Neural crest cell (in vitro differentiated cells): ENCODE measurements at regions not wholly inside any gene's neighbourhood (a gene's known extent, or its start where the extent isn't known, plus 50 kb on each side); places are given as distances from the start of the nearest gene placed in this dataset.

ENCODE experiments used
- DNase-seq: peaks from one replicate; pipeline ENCODE4 v3.0.0; 2021; ENCODE audit warnings: low read depth, mixed read lengths, low spot score
- H3K27ac Mint-ChIP-seq: one replicate; pipeline ENCODE4 v1.8.0; 2021; ENCODE audit warnings: mild to moderate bottlenecking, mixed read lengths; ENCODE audit not compliant: unreplicated experiment
- H3K27me3 Mint-ChIP-seq: 2 replicates; pipeline ENCODE4 v1.8.0; 2021; ENCODE audit warnings: low read depth, mild to moderate bottlenecking, mixed read lengths
- H3K36me3 Mint-ChIP-seq: 2 replicates; pipeline ENCODE4 v1.8.0; 2021; ENCODE audit warnings: low read depth, mild to moderate bottlenecking, mixed read lengths
- H3K4me1 Mint-ChIP-seq: 2 replicates; pipeline ENCODE4 v1.8.0; 2021; ENCODE audit warnings: mixed read lengths
- H3K4me3 Mint-ChIP-seq: one replicate; pipeline ENCODE4 v1.8.0; 2021; ENCODE audit warnings: mild to moderate bottlenecking, mixed read lengths
- H3K9me3 Mint-ChIP-seq: 2 replicates; pipeline ENCODE4 v1.8.0; 2021; ENCODE audit warnings: mixed read lengths
- TF ChIP-seq, protein P1 (sequence below): fragments of 200-600 bp; sonication (generic); conservative IDR thresholded peaks from 2 replicates; pipeline ENCODE4 v1.5.0; 2021; ENCODE audit warnings: antibody characterized with exemption, mild to moderate bottlenecking

DNA sequence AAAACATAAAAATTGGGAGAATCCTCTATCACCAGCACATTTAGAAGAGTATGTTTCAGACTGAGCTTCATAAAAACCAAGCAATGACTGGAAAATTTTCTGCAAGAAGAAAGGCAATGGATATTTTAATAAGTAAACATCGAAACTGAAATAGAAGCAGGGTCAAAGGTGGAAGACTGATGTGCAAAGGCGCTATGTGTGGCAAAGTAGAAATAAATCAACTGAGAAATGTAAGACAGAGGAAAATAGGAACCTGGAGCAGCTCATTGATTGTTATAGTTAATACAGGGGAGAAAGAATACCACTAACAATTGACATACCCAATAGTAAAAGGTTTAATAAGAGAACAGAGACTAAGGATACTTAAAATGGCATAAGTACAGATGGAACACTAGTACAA, 818.4 kb downstream of the SOCS6 start:
- DNase-seq, result no peak
- no peak overlapping the region for H3K27ac Mint-ChIP-seq
- H3K27me3 Mint-ChIP-seq, result no peaks in the 10 kb centered on the region
- no peaks in the 10 kb centered on the region for H3K36me3 Mint-ChIP-seq
- peaks cover 4% of the 10 kb centered on the region for H3K4me1 Mint-ChIP-seq
- TF ChIP-seq, protein P1, sequence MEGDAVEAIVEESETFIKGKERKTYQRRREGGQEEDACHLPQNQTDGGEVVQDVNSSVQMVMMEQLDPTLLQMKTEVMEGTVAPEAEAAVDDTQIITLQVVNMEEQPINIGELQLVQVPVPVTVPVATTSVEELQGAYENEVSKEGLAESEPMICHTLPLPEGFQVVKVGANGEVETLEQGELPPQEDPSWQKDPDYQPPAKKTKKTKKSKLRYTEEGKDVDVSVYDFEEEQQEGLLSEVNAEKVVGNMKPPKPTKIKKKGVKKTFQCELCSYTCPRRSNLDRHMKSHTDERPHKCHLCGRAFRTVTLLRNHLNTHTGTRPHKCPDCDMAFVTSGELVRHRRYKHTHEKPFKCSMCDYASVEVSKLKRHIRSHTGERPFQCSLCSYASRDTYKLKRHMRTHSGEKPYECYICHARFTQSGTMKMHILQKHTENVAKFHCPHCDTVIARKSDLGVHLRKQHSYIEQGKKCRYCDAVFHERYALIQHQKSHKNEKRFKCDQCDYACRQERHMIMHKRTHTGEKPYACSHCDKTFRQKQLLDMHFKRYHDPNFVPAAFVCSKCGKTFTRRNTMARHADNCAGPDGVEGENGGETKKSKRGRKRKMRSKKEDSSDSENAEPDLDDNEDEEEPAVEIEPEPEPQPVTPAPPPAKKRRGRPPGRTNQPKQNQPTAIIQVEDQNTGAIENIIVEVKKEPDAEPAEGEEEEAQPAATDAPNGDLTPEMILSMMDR, result no peak
- no peaks in the 10 kb centered on the region for H3K9me3 Mint-ChIP-seq
- H3K4me3 Mint-ChIP-seq, result no peak overlapping the region

DNA sequence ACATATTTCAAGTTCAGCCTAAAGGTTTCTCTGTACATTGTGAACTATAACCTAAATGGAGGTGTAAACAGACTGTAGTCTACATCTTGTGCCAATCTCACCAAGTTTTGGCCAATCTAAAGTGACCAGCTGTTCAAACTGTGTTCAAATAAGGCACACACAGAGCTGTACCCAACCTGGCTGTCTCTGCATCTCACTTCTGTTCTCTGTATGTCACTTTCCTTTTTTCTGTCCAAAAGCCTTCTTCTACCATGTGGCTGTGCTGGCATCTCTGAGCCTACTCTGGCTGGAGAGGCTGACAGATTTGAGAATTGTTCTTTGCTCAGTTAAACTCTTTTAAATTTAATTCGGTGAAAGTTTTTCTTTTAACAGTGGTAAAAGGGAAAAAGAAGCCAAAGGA, 817.9 kb downstream of the SOCS6 start:
- Mint-ChIP-seq H3K4me1 (peaks cover 4% of the 10 kb centered on the region), H3K27ac (no peak overlapping the region)

DNA sequence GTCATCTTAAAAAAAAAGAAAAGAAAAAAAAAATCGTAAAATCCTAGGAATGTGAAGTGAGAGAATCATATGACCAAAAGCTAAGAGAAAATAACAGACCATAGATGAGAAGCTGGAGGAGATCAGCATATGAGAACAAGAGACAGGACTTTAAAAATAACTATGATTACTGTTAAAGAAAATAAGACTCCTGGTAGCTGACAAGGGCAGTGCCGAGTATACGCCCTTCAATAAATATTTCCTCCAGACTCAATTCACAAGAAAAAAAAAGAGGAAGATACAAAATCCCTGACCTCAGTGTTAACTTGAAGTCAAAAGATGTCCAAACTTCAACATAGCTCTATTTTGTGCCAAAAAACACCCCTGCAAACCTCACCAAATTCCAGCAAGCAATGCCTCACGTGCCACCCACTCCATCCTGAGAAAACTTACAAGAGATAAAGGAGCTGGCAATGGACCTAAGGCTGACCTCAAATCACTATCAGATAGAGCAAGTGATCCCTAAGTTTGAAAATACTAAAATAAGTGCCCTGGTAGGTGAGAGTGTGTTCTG, 817.2 kb downstream of the SOCS6 start:
- no peaks in the 10 kb centered on the region for H3K36me3 Mint-ChIP-seq
- no peak overlapping the region for H3K4me3 Mint-ChIP-seq
- no peaks in the 10 kb centered on the region for H3K9me3 Mint-ChIP-seq
- no peak for DNase-seq
- peaks cover 4% of the 10 kb centered on the region for H3K4me1 Mint-ChIP-seq
- no peak overlapping the region for H3K27ac Mint-ChIP-seq
- H3K27me3 Mint-ChIP-seq, result no peaks in the 10 kb centered on the region
- TF ChIP-seq, protein P1, result no peak

More for the DNA sequence above, 817.9 kb downstream of the SOCS6 start:
- TF ChIP-seq, protein P1, result no peak
- no peak overlapping the region for H3K4me3 Mint-ChIP-seq
- no peaks in the 10 kb centered on the region for H3K36me3 Mint-ChIP-seq
- DNase-seq, result no peak
- no peaks in the 10 kb centered on the region for H3K27me3 Mint-ChIP-seq
- no peaks in the 10 kb centered on the region for H3K9me3 Mint-ChIP-seq

GRCh38 chr18:71105078-71105819, 816.4 kb downstream of the SOCS6 start:
- DNase-seq, result no peak
- Mint-ChIP-seq H3K9me3 (no peaks in the 10 kb centered on the region), H3K36me3 (no peaks in the 10 kb centered on the region), H3K27me3 (peaks cover 2% of the 10 kb centered on the region), H3K4me3 (no peak overlapping the region), H3K27ac (no peak overlapping the region), H3K4me1 (peaks cover 4% of the 10 kb centered on the region)
- TF ChIP-seq, protein P1, result no peak

DNA sequence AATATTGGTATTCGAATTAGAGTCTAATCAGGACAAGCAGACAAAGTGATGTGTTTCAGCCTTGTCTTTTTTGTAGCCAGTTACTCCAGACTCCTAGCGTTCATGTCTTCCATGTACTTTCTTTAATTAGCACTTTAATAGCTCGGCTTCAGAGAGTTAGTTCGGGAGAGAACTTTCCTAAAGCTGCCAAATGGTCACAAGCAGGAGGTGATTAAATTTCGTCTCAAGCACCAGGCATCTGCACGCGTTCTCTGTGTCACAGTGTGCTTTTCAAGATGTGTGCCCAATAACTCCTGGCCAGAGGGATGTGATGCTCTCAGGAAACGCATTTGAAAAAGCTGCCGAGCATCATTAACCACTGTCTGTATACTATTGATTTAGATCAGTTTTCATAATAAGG, 790.8 kb downstream of the SOCS6 start:
- no peak for DNase-seq
- Mint-ChIP-seq H3K9me3 (no peaks in the 10 kb centered on the region), H3K4me1 (no peaks in the 10 kb centered on the region), H3K4me3 (no peak overlapping the region), H3K36me3 (no peaks in the 10 kb centered on the region), H3K27me3 (peaks cover 65% of the 10 kb centered on the region), H3K27ac (no peak overlapping the region)
- TF ChIP-seq, protein P1, result no peak
